Thyroid gland (tissue), 4 donors: ENCODE measurements at regions not wholly inside any gene's neighbourhood (a gene's known extent, or its start where the extent isn't known, plus 50 kb on each side); places are given as distances from the start of the nearest gene placed in this dataset.
"Not testable (repeated sequence)": the region's sequence is repeated elsewhere in the genome, so short reads cannot be mapped to it uniquely, and the experiment has no call there.

Source experiments
- DNase-seq, 2 donors: peaks; one replicate each; pipeline ENCODE4 v3.0.0-alpha.2; 2019
- H3K27ac ChIP-seq, 3 donors: fragments of 200-600 bp; sonication (generic); 1 replicate in 2 of 3; 2 replicates in 1 of 3; pipeline ENCODE4 v1.5.1; 2016 to 2019; ENCODE audit warnings: mild to moderate bottlenecking in 1 of 3, moderate library complexity in 1 of 3
- H3K27me3 ChIP-seq: fragments of 200-600 bp; sonication (generic); one replicate; pipeline ENCODE4 v1.5.1; 2019
- H3K36me3 ChIP-seq, 2 donors: fragments of 200-600 bp; sonication (generic); one replicate each; pipeline ENCODE4 v1.5.1; 2016 to 2019
- H3K4me1 ChIP-seq, 2 donors: fragments of 200-600 bp; sonication (generic); one replicate each; pipeline ENCODE4 v1.5.1; 2017 to 2019
- H3K4me3 ChIP-seq, 3 donors: fragments of 200-600 bp; sonication (generic); replicated peaks in 1 of 3; 1 replicate in 2 of 3; 2 replicates in 1 of 3; pipeline ENCODE4 v1.5.1; 2016; ENCODE audit warnings: mild to moderate bottlenecking in 1 of 3
- H3K9me3 ChIP-seq: fragments of 200-600 bp; sonication (generic); one replicate; pipeline ENCODE4 v1.5.1; 2017
- CTCF ChIP-seq, 6 experiments: fragments of 200-600 bp in 3 of 6; fragments of 450-650 bp in 3 of 6; sonication (generic) in 3 of 6; IDR thresholded peaks; one replicate each; pipeline ENCODE4 v1.5.1; 2016 to 2019; ENCODE audit warnings: antibody characterized with exemption in 6 of 6, mild to moderate bottlenecking in 2 of 6, inconsistent platforms in 1 of 6, moderate library complexity in 1 of 6
- POLR2A ChIP-seq, 2 donors: fragments of 450-650 bp; IDR thresholded peaks; one replicate each; pipeline ENCODE4 v1.6.1; 2017; ENCODE audit warnings: antibody characterized with exemption in 2 of 2, mild to moderate bottlenecking in 2 of 2, moderate library complexity in 1 of 2
- WGBS, 2 donors: methylation state at CpG; one replicate each; pipeline ENCODE4 v1.1.5; 2017; 5-methylcytosine and 5-hydroxymethylcytosine counted together
- intact Hi-C: fragments of 100-400 bp; cut with DNase I; formaldehyde crosslinking; loops from one replicate; pipeline ENCODE4 v1.15.1; 2023

- intact Hi-C loops, result no loop called here
- Histone ChIP-seq H3K4me3 (no peak overlapping the region), H3K27ac (no peak overlapping the region), H3K36me3 (no peaks in the 10 kb centered on the region), H3K27me3 (no peaks in the 10 kb centered on the region), H3K4me1 (peaks cover 24 to 28% of the 10 kb centered on the region in 2 donors), H3K9me3 (no peaks in the 10 kb centered on the region)
- 79 to 83% methylated on average over 5 of the region's 5 CpGs for WGBS, 2 donors
- no peak for DNase-seq
- TF ChIP-seq POLR2A (IDR thresholded peaks at IDR 0.05), result no peak
These were observed 505.4 kb upstream of the CITED2 start for GRCh38 chr6:139879823-139880356.

GRCh38 chr6:139879241-139879640 is 504.8 kb upstream of the CITED2 start:
- DNase-seq, H3K9me3 ChIP-seq, H3K27ac ChIP-seq, H3K27me3 ChIP-seq, intact Hi-C loops, H3K4me3 ChIP-seq, H3K36me3 ChIP-seq: not testable (repeated sequence)
- 97 to 99% methylated on average over 12 of the region's 12 CpGs for WGBS, 2 donors
- H3K4me1 ChIP-seq, result peaks cover 24 to 26% of the 10 kb centered on the region in 2 donors

- WGBS, 2 donors, result 95 to 97% methylated on average over 7 to 8 of the region's 8 CpGs
- Histone ChIP-seq H3K4me3 (no peak overlapping the region), H3K9me3 (no peaks in the 10 kb centered on the region), H3K27ac (no peak overlapping the region), H3K4me1 (peaks cover 13% of the 10 kb centered on the region in 2 donors), H3K36me3 (no peaks in the 10 kb centered on the region), H3K27me3 (no peaks in the 10 kb centered on the region)
- TF ChIP-seq POLR2A (IDR thresholded peaks at IDR 0.05), result no peak
- no peak for TF ChIP-seq CTCF (IDR thresholded peaks at IDR 0.05)
- no peak for DNase-seq
- intact Hi-C loops, result no loop called here
These were observed 503.5 kb upstream of the CITED2 start for GRCh38 chr6:139877828-139878405.

GRCh38 chr6:139872665-139873064 is 498.2 kb upstream of the CITED2 start:
- intact Hi-C loops, result no loop called here
- Histone ChIP-seq H3K9me3 (no peaks in the 10 kb centered on the region), H3K27ac (no peak overlapping the region), H3K36me3 (no peaks in the 10 kb centered on the region), H3K4me3 (no peak overlapping the region), H3K27me3 (no peaks in the 10 kb centered on the region), H3K4me1 (peaks cover 6 to 14% of the 10 kb centered on the region in 2 donors)
- 72 to 83% methylated on average over 2 of the region's 2 CpGs for WGBS, 2 donors
- TF ChIP-seq POLR2A (IDR thresholded peaks at IDR 0.05), result no peak
- no peak for TF ChIP-seq CTCF (IDR thresholded peaks at IDR 0.05)
- DNase-seq, result no peak

GRCh38 chr6:139871803-139872510 is 497.5 kb upstream of the CITED2 start:
- Histone ChIP-seq H3K4me1 (peaks cover 6 to 14% of the 10 kb centered on the region in 2 donors), H3K4me3 (no peak overlapping the region), H3K27ac (no peak overlapping the region), H3K27me3 (no peaks in the 10 kb centered on the region), H3K36me3 (no peaks in the 10 kb centered on the region), H3K9me3 (no peaks in the 10 kb centered on the region)
- 82 to 87% methylated on average over 1 of the region's 1 CpG for WGBS, 2 donors
- TF ChIP-seq CTCF (IDR thresholded peaks at IDR 0.05), result no peak
- no peak for TF ChIP-seq POLR2A (IDR thresholded peaks at IDR 0.05)
- intact Hi-C loops, result no loop called here
- DNase-seq, result no peak

GRCh38 chr6:139871165-139871710 is 496.8 kb upstream of the CITED2 start:
- no peak for DNase-seq
- 90% methylated on average over 6 of the region's 6 CpGs for WGBS, 2 donors
- H3K36me3 ChIP-seq, result no peaks in the 10 kb centered on the region
- TF ChIP-seq POLR2A (IDR thresholded peaks at IDR 0.05) (no peak), CTCF (IDR thresholded peaks at IDR 0.05) (no peak)
- H3K4me1 ChIP-seq, result peaks cover 6 to 14% of the 10 kb centered on the region in 2 donors
- intact Hi-C loops, result no loop called here
- no peaks in the 10 kb centered on the region for H3K9me3 ChIP-seq
- H3K27me3 ChIP-seq, result no peaks in the 10 kb centered on the region
- no peak overlapping the region for H3K4me3 ChIP-seq
- no peak overlapping the region for H3K27ac ChIP-seq
